Skeletal muscle satellite cell (primary cell): ENCODE measurements at regions not wholly inside any gene's neighbourhood (a gene's known extent, or its start where the extent isn't known, plus 50 kb on each side); places are given as distances from the start of the nearest gene placed in this dataset.

Source experiments
- H3K27me3 ChIP-seq: 2 replicates; pipeline ENCODE4 v1.7.0; 2013; ENCODE audit warnings: low read length; ENCODE audit not compliant: control insufficient read depth, insufficient read depth
- H3K36me3 ChIP-seq: 2 replicates; pipeline ENCODE4 v1.7.0; 2013; ENCODE audit warnings: mild to moderate bottlenecking, control low read depth, low read length; ENCODE audit not compliant: insufficient read depth
- H3K4me1 ChIP-seq: 2 replicates; pipeline ENCODE4 v1.7.0; 2013; ENCODE audit warnings: low read length; ENCODE audit not compliant: control insufficient read depth, insufficient read depth
- H3K4me2 ChIP-seq: 2 replicates; pipeline ENCODE4 v1.7.0; 2013; ENCODE audit warnings: mild to moderate bottlenecking, low read length
- H3K4me3 ChIP-seq: 2 replicates; pipeline ENCODE4 v1.7.0; 2013; ENCODE audit warnings: low read length
- H3K9ac ChIP-seq: 2 replicates; pipeline ENCODE4 v1.7.0; 2013; ENCODE audit warnings: mild to moderate bottlenecking, low read depth, low read length, moderate library complexity
- H3K9me3 ChIP-seq: replicated peaks from 2 replicates; pipeline ENCODE4 v1.7.0; 2013; ENCODE audit warnings: mild to moderate bottlenecking, control low read depth, low read length

DNA sequence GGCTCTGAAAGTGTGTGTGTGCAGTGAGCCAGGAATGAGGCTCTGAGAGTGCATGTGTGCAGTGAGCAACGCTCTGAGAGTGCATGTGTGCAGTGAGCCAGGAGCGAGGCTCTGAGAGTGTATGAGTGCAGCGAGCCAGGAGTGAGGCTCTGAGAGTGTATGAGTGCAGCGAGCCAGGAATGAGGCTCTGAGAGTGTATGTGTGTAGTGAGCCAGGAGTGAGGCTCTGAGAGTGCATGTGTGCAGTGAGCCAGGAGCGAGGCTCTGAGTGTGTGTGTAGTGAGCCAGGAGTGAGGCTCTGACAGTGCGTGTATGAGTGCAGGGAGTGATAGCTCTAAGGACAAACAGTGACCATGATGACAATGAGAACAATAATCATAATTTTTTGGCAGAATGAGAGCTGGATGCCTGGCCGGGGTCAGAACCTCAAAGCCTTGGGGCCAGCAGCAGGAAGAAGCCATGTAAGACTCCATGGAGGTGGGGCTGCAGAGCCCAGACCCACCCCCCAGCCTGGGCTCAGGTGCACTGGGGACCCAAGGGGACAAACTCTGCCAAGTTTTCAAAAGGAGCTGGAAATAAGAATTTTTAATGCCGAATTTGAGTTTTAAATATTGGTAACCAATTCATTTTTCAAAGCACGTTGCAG, 85.7 kb upstream of the PRR20G start:
- H3K9ac ChIP-seq = no peak overlapping the region
- peaks cover 21% of the 10 kb centered on the region for H3K27me3 ChIP-seq

DNA sequence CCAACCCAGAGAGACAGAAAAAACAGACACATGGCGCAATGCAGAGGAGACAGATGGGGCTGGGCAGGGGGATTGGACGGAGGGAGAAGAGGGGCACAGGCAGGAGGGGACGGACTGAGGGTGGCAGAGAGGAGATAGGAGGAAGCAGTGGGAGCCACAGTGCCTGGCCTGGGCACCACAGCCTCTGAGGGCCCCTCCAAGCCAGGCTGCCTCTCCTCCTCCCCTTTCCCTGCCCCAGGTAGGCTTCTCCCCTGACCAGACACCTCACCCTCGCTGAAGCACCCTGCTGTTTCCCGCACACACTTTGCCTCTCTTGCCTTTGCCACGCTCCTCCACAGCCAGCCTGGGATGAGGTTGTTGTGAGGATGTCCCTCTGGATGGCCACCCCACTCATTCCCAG, 84.0 kb upstream of the PRR20G start:
- Histone ChIP-seq H3K4me1 (no peaks in the 10 kb centered on the region), H3K27me3 (peaks cover 22% of the 10 kb centered on the region), H3K9ac (no peak overlapping the region), H3K4me2 (no peak overlapping the region), H3K36me3 (no peaks in the 10 kb centered on the region), H3K4me3 (no peak overlapping the region), H3K9me3 (no peaks in the 10 kb centered on the region)

More for the DNA sequence above, 85.7 kb upstream of the PRR20G start:
- no peak overlapping the region for H3K4me3 ChIP-seq
- H3K36me3 ChIP-seq = no peaks in the 10 kb centered on the region
- no peaks in the 10 kb centered on the region for H3K4me1 ChIP-seq
- H3K9me3 ChIP-seq = no peaks in the 10 kb centered on the region
- H3K4me2 ChIP-seq = no peak overlapping the region

DNA sequence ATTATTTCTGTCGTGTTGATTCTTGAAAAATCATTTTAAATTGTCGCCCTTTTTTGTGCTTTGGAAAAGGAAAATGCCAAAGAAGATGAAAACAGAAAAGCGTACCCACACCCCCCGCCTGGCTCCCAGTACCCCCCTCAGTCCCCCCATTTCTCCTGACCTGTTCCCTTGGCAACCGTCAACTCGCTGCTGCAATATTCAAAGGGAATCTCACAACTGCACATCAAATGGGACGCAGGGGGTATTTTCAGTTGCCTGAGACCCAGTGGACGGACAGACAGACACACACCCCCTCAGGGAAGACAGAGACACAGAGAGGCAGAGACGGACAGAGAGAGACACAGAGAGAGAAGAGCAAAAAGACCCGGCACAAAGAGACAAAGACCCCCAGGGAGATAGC, 83.5 kb upstream of the PRR20G start:
- H3K27me3 ChIP-seq = peaks cover 26% of the 10 kb centered on the region
- no peak overlapping the region for H3K4me3 ChIP-seq
- H3K9me3 ChIP-seq = no peaks in the 10 kb centered on the region
- H3K9ac ChIP-seq = no peak overlapping the region
- H3K4me1 ChIP-seq = no peaks in the 10 kb centered on the region
- H3K4me2 ChIP-seq = no peak overlapping the region
- no peaks in the 10 kb centered on the region for H3K36me3 ChIP-seq

DNA sequence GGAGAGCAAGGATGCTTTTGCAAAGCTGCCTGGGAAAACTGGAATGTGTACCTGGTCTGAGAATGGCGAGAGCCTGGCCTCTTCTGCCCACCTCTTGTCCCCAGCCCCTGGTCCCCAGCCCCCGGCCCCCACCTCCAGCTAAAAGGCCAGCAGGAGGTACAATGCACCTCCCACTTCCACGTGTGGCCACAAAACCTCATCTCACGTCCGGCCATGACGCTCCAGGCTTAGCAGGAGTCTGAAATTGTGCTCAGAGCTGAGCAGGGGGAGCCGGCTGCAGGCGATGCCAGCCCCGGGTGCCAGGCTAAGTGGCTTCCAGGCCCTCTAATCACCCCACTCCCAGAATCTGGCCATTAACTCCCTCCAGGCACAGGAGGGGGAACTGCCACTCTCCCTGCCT, 83.1 kb upstream of the PRR20G start:
- no peak overlapping the region for H3K4me2 ChIP-seq
- H3K4me1 ChIP-seq = no peaks in the 10 kb centered on the region
- no peak overlapping the region for H3K9ac ChIP-seq
- H3K36me3 ChIP-seq = no peaks in the 10 kb centered on the region
- H3K27me3 ChIP-seq = peaks cover 26% of the 10 kb centered on the region
- no peaks in the 10 kb centered on the region for H3K9me3 ChIP-seq
- H3K4me3 ChIP-seq = no peak overlapping the region

DNA sequence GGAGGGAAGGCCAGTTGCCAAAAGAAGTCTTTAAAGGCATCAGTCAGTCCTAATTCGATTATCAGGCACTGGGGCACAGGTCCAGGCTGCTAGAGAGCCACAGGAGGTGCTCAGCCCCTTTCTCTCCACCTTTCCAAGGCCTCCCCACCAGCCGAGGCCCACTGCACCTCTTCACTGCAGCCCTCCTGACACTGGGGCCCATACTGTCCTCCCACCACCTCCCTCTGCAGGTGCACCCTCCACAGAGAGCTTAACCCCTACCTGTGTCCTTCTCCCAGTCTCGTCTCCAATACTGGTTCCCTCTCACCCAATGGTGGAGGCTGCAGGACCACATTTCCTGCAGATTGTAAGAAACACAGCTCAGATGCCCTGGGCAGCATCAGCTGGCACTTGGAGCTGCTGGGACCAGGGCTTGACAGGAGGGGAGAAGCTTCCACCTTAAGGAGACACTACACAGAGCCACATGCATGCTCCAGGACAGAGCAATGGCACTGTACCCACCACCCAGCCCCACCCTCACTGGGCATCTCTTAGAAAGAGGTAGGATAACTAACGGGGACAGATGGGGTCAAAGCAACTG, 81.6 kb upstream of the PRR20G start:
- H3K4me1 ChIP-seq = no peaks in the 10 kb centered on the region
- no peak overlapping the region for H3K4me2 ChIP-seq
- no peaks in the 10 kb centered on the region for H3K9me3 ChIP-seq
- H3K9ac ChIP-seq = no peak overlapping the region
- no peak overlapping the region for H3K4me3 ChIP-seq
- peaks cover 22% of the 10 kb centered on the region for H3K27me3 ChIP-seq
- H3K36me3 ChIP-seq = no peaks in the 10 kb centered on the region

DNA sequence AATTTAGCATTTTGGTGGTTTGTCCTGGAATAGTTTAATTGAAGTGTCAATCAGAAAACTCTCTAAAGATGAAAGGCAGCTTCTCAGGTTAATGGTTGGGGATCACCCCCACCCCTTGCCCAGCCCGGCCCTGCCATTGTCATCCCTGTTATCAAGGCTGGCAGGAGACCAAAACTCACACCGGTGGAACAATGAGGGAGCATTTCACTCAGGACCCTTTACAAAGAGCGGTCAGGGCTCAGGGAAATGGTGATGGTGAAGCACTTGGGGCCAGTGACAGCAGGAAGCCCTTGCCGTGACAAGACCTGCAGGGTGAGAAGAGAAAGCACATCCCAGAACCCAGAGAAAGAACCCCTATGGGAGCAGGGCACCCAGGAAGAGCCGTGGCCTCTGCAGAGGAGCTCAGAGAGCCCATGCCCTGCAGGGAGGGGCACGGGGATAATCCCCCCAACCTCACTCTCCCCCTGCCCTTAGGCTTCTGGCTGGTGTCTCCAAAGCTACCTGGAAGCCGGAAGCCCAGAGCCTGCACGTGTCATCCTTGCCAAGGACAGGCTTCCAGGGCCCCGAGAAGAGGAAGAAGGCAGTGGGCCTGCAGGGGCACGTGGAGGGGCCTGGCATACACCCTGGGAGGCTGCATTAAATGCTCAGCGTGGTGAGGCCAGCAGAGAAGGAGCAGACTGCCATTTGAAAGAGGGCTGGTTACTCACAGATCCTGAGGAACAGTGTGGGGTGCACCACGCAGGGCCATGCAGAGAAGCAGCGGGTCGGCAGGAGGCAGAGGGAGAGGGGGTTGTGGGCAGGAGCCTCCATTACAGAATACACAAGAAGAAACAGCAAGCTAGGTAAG, 80.6 kb upstream of the PRR20G start:
- Histone ChIP-seq H3K9me3 (no peaks in the 10 kb centered on the region), H3K9ac (no peak overlapping the region), H3K27me3 (peaks cover 22% of the 10 kb centered on the region), H3K4me2 (no peak overlapping the region), H3K4me3 (no peak overlapping the region), H3K4me1 (no peaks in the 10 kb centered on the region), H3K36me3 (no peaks in the 10 kb centered on the region)

DNA sequence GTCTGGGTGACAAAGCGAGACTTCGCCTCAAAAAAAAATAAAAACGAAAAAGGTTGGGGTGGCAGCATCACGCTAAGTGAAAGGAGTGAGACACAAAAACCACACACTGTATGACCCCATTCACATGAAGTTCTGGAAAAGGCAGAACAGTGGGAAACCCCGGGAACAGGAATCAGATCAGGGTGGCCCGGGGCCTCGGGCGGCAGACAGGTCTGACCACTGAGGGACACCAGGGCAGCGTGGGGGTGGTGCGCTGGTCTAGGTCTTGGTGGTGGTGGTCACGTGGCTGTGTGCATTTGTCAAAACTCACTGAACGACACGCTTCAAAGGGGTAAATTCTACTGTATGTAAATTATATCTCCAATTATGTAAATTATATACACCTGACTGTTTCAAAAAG, 79.7 kb upstream of the PRR20G start:
- no peaks in the 10 kb centered on the region for H3K4me1 ChIP-seq
- H3K9ac ChIP-seq = no peak overlapping the region
- no peaks in the 10 kb centered on the region for H3K9me3 ChIP-seq
- H3K27me3 ChIP-seq = peaks cover 22% of the 10 kb centered on the region
- H3K4me2 ChIP-seq = no peak overlapping the region
- no peaks in the 10 kb centered on the region for H3K36me3 ChIP-seq
- no peak overlapping the region for H3K4me3 ChIP-seq

DNA sequence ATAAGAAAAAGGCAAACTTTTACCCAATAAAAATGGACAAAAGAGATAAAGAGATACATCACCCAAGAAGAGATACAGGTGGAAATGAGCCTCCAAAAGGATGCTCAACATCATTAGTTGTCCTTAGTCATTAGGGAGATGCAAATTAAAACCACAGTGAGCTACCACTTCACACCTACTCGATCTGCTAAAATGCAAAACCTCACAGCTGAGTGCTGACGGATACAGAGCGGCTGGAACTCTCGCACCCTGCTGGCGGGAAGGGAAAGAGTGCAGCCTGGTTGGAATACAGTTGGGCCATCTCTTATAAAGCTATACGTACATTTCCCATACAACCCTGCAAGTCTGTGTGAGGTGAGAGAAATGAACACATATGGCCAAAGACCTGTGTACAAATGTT, 78.5 kb upstream of the PRR20G start:
- Histone ChIP-seq H3K9me3 (no peaks in the 10 kb centered on the region), H3K4me2 (no peak overlapping the region), H3K9ac (no peak overlapping the region), H3K27me3 (peaks cover 18% of the 10 kb centered on the region), H3K36me3 (no peaks in the 10 kb centered on the region), H3K4me3 (no peak overlapping the region), H3K4me1 (no peaks in the 10 kb centered on the region)

DNA sequence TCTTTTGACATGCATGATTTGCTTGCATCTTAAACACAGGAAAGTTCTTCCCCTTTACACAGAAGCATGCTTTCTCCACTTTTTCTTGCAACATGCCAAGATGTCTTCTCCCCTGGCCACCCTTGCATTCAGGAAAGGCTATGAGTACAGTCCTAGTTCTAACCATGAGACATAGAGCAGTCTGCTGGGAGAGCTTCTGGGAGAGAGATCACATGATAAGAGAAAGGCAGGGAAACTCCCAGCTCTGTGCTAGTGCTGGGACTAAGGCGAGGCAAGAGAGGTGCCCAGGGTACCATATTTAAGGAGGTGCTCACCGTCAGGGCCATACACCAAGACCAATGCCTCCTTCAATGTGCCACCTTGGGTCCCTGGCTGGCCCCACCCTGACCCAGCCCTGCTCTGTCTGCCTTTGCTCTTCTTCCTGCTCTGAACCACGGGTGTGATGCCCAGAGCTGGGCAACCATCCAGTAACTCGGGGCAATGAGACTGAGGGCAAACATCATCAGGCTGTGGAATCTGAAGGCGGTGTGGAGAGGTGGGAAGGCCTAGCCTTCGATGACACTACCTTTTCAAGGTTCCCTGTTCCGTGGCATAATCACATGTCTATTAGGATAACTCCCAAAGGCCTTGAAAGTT, 77.4 kb upstream of the PRR20G start:
- H3K9ac ChIP-seq = no peak overlapping the region
- H3K4me3 ChIP-seq = no peak overlapping the region
- peaks cover 16% of the 10 kb centered on the region for H3K27me3 ChIP-seq
- H3K4me1 ChIP-seq = no peaks in the 10 kb centered on the region
- H3K9me3 ChIP-seq = no peaks in the 10 kb centered on the region
- no peaks in the 10 kb centered on the region for H3K36me3 ChIP-seq
- no peak overlapping the region for H3K4me2 ChIP-seq

DNA sequence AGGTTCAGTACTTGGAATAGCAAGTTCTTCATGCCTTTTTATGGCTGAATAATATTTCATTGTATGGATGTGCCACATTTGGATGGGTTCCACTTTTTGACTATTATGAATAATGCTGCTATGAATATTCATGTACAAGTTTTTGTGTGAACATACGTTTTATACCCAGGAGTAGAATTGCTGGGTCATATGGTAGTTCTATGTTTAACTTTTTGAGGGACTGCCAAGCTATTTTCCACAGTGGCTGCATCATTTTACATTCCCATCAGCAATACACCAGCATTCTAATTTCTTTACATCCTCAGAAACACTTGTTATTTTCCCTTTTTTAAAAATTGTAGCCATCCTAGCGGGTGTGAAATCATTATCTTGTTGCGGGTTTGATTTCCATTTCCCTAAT, 76.0 kb upstream of the PRR20G start:
- H3K4me3 ChIP-seq = no peak overlapping the region
- no peaks in the 10 kb centered on the region for H3K4me1 ChIP-seq
- H3K9ac ChIP-seq = no peak overlapping the region
- H3K27me3 ChIP-seq = peaks cover 13% of the 10 kb centered on the region
- no peaks in the 10 kb centered on the region for H3K9me3 ChIP-seq
- no peaks in the 10 kb centered on the region for H3K36me3 ChIP-seq
- no peak overlapping the region for H3K4me2 ChIP-seq

DNA sequence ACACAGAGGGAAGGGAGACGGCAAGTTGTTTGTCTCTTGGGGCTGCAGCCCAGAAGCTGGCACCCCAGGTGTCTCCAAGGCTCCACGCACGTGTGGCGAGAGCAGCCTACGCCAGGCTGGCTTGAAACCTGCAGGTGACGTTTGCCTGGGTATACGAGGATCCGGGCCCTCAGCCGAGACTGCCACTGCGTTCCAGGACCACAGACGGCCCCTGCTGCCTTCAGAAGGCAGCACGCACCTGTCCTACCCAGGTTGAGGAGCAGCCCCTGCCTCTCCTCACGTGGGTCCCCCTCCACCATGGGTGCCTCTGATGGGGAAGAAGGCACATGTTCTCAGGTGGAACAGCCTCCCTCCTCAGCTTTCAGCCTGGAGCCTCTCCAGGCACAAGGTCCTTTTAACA, 75.3 kb upstream of the PRR20G start:
- Histone ChIP-seq H3K27me3 (peaks cover 13% of the 10 kb centered on the region), H3K9ac (no peak overlapping the region)

More for the DNA sequence above, 75.3 kb upstream of the PRR20G start:
- no peak overlapping the region for H3K4me2 ChIP-seq
- H3K36me3 ChIP-seq = no peaks in the 10 kb centered on the region
- no peaks in the 10 kb centered on the region for H3K4me1 ChIP-seq
- H3K4me3 ChIP-seq = no peak overlapping the region
- H3K9me3 ChIP-seq = no peaks in the 10 kb centered on the region
